ENCODE measurements at regions not wholly inside any gene's neighbourhood (a gene's known extent, or its start where the extent isn't known, plus 50 kb on each side); places are given as distances from the start of the nearest gene placed in this dataset.

- TF ChIP-seq CTCF (IDR thresholded peaks at IDR 0.05) (no peak), POLR2A (IDR thresholded peaks at IDR 0.05) (no peak)
These were observed 484.5 kb downstream of the DMAC1 start for GRCh38 chr9:7315116-7315515.

Data from heart left ventricle (tissue), 13 donors.